ENCODE measurements at regions not wholly inside any gene's neighbourhood (a gene's known extent, or its start where the extent isn't known, plus 50 kb on each side); places are given as distances from the start of the nearest gene placed in this dataset.

DNA sequence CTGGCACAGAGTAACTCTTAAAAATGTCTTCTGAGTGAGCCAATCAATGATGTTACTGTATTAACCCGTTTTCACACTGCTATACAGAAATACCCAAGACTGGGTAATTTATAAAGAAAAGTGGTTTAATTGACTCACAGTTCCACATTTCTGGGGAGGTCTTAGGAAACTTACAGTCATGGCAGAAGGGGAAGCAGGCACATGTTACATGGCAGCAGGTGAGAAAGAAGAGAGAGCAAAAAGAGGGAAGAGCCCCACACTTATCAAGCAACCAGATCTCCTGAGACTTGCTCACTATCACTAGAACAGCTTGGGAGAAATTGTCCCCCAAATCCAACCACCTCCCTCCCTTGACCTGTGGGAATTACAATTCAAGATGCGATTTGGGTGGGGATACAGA is 97.6 kb upstream of the MIR17HG start:
- TF ChIP-seq, protein P1, sequence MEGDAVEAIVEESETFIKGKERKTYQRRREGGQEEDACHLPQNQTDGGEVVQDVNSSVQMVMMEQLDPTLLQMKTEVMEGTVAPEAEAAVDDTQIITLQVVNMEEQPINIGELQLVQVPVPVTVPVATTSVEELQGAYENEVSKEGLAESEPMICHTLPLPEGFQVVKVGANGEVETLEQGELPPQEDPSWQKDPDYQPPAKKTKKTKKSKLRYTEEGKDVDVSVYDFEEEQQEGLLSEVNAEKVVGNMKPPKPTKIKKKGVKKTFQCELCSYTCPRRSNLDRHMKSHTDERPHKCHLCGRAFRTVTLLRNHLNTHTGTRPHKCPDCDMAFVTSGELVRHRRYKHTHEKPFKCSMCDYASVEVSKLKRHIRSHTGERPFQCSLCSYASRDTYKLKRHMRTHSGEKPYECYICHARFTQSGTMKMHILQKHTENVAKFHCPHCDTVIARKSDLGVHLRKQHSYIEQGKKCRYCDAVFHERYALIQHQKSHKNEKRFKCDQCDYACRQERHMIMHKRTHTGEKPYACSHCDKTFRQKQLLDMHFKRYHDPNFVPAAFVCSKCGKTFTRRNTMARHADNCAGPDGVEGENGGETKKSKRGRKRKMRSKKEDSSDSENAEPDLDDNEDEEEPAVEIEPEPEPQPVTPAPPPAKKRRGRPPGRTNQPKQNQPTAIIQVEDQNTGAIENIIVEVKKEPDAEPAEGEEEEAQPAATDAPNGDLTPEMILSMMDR (conservative IDR thresholded peaks at IDR 0.05; ENCODE audit: low read depth in 2 of 2) = no peak
- TF ChIP-seq EZH2 (IDR thresholded peaks at IDR 0.05; ENCODE audit: low read depth, unreplicated experiment) = no peak
- TF ChIP-seq, protein P2, sequence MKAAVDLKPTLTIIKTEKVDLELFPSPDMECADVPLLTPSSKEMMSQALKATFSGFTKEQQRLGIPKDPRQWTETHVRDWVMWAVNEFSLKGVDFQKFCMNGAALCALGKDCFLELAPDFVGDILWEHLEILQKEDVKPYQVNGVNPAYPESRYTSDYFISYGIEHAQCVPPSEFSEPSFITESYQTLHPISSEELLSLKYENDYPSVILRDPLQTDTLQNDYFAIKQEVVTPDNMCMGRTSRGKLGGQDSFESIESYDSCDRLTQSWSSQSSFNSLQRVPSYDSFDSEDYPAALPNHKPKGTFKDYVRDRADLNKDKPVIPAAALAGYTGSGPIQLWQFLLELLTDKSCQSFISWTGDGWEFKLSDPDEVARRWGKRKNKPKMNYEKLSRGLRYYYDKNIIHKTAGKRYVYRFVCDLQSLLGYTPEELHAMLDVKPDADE (IDR thresholded peaks at IDR 0.05) = no peak
- TF ChIP-seq NANOG (IDR thresholded peaks at IDR 0.05; ENCODE audit: borderline replicate concordance) = no peak
- TF ChIP-seq POLR2AphosphoS5 (IDR thresholded peaks at IDR 0.05; ENCODE audit: low read depth) = no peak
- TF ChIP-seq REST (IDR thresholded peaks at IDR 0.05; ENCODE audit: unreplicated experiment) = no peak
- no peak for TF ChIP-seq CREB1 (CRISPR knock-in tag; IDR thresholded peaks at IDR 0.05; ENCODE audit: low read depth)
- TF ChIP-seq, protein P3, sequence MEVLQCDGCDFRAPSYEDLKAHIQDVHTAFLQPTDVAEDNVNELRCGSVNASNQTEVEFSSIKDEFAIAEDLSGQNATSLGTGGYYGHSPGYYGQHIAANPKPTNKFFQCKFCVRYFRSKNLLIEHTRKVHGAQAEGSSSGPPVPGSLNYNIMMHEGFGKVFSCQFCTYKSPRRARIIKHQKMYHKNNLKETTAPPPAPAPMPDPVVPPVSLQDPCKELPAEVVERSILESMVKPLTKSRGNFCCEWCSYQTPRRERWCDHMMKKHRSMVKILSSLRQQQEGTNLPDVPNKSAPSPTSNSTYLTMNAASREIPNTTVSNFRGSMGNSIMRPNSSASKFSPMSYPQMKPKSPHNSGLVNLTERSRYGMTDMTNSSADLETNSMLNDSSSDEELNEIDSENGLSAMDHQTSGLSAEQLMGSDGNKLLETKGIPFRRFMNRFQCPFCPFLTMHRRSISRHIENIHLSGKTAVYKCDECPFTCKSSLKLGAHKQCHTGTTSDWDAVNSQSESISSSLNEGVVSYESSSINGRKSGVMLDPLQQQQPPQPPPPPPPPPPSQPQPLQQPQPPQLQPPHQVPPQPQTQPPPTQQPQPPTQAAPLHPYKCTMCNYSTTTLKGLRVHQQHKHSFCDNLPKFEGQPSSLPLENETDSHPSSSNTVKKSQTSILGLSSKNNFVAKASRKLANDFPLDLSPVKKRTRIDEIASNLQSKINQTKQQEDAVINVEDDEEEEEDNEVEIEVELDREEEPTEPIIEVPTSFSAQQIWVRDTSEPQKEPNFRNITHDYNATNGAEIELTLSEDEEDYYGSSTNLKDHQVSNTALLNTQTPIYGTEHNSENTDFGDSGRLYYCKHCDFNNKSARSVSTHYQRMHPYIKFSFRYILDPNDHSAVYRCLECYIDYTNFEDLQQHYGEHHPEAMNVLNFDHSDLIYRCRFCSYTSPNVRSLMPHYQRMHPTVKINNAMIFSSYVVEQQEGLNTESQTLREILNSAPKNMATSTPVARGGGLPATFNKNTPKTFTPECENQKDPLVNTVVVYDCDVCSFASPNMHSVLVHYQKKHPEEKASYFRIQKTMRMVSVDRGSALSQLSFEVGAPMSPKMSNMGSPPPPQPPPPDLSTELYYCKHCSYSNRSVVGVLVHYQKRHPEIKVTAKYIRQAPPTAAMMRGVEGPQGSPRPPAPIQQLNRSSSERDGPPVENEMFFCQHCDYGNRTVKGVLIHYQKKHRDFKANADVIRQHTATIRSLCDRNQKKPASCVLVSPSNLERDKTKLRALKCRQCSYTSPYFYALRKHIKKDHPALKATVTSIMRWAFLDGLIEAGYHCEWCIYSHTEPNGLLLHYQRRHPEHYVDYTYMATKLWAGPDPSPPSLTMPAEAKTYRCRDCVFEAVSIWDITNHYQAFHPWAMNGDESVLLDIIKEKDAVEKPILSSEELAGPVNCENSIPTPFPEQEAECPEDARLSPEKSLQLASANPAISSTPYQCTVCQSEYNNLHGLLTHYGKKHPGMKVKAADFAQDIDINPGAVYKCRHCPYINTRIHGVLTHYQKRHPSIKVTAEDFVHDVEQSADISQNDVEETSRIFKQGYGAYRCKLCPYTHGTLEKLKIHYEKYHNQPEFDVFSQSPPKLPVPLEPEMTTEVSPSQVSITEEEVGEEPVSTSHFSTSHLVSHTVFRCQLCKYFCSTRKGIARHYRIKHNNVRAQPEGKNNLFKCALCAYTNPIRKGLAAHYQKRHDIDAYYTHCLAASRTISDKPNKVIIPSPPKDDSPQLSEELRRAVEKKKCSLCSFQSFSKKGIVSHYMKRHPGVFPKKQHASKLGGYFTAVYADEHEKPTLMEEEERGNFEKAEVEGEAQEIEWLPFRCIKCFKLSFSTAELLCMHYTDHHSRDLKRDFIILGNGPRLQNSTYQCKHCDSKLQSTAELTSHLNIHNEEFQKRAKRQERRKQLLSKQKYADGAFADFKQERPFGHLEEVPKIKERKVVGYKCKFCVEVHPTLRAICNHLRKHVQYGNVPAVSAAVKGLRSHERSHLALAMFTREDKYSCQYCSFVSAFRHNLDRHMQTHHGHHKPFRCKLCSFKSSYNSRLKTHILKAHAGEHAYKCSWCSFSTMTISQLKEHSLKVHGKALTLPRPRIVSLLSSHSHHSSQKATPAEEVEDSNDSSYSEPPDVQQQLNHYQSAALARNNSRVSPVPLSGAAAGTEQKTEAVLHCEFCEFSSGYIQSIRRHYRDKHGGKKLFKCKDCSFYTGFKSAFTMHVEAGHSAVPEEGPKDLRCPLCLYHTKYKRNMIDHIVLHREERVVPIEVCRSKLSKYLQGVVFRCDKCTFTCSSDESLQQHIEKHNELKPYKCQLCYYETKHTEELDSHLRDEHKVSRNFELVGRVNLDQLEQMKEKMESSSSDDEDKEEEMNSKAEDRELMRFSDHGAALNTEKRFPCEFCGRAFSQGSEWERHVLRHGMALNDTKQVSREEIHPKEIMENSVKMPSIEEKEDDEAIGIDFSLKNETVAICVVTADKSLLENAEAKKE (CRISPR knock-in tag; IDR thresholded peaks at IDR 0.05) = no peak

Data from GM23338 (cell line).